Activated naive CD8-positive, alpha-beta T cell treated with anti-CD3 and anti-CD28 coated beads, Interleukin-2, amount 10 ng/mL, durations not matched to agents 7 days and 5 days (primary cell): ENCODE measurements at regions not wholly inside any gene's neighbourhood (a gene's known extent, or its start where the extent isn't known, plus 50 kb on each side); places are given as distances from the start of the nearest gene placed in this dataset.

Experiments
- ATAC-seq: fragments of 150-1000 bp; cut with Tn5 transposase; one replicate; pipeline ENCODE4 v1.10.0; 2021; ENCODE audit warnings: low read depth, moderate library complexity
- POLR2A ChIA-PET: fragments of 350-600 bp; sonication (Branson Sonifier 250); formaldehyde crosslinking; loops from one replicate; lab custom pipeline; 2021; ENCODE audit warnings: antibody characterized with exemption; lab: Charles Lee
- DNase-seq: peaks from one replicate; pipeline ENCODE4 v3.0.0; 2021
- H3K27ac Mint-ChIP-seq: one replicate; pipeline ENCODE4 v1.8.0; 2022; ENCODE audit warnings: mild to moderate bottlenecking, mixed read lengths
- H3K27me3 Mint-ChIP-seq: one replicate; pipeline ENCODE4 v1.8.0; 2022; ENCODE audit warnings: mild to moderate bottlenecking, moderate library complexity, mixed read lengths
- H3K36me3 Mint-ChIP-seq: one replicate; pipeline ENCODE4 v1.8.0; 2021; ENCODE audit warnings: mild to moderate bottlenecking, mixed read lengths
- H3K4me1 Mint-ChIP-seq: one replicate; pipeline ENCODE4 v1.8.0; 2021; ENCODE audit warnings: mixed read lengths
- H3K4me3 Mint-ChIP-seq: one replicate; pipeline ENCODE4 v1.8.0; 2022; ENCODE audit warnings: mild to moderate bottlenecking, moderate library complexity, mixed read lengths
- H3K9me3 Mint-ChIP-seq: one replicate; pipeline ENCODE4 v1.8.0; 2021; ENCODE audit warnings: mixed read lengths

GRCh38 chr2:204258890-204259289 is 286.4 kb upstream of the PARD3B start:
- POLR2A ChIA-PET: no interaction called here
- ATAC-seq: no peak
- Mint-ChIP-seq H3K36me3 (no peaks in the 10 kb centered on the region), H3K9me3 (no peaks in the 10 kb centered on the region), H3K27ac (no peak overlapping the region), H3K4me3 (no peak overlapping the region), H3K4me1 (peaks cover 6% of the 10 kb centered on the region), H3K27me3 (peaks cover 36% of the 10 kb centered on the region)
- DNase-seq: no peak

DNA sequence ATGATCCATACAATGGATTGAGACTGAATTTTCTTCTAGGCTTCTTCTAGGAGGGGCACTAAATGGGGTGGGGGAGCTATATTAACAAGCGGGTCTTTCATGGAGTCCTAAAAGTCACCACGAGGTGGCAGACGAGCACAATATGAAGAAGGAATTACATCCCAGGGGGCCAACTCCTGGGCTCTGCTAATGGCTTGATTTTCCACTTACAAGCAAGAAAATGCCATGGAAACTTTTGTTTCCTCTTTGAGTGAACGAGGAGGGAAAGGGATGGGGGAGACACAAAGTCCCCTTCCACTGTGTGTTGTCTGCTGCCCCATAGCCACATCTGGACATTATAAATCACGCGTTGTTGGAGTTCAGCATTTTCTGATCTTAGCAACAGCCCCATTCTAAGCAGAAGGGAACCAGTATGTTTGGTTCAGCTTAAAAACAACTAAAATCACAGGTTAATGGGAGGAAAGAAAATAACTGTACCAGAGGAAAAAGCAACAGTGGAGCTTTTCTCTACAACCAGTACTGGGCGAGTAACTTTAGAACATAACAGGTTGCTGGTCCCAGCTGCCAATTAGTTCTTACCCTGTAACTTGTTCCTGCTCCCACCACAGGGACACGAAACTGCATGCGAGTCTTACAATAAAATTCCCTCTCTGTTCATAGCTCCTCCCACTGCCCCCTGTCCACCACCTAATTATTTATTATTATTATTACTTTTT is 285.0 kb upstream of the PARD3B start:
- no peaks in the 10 kb centered on the region for H3K9me3 Mint-ChIP-seq
- DNase-seq (no peak), ATAC-seq (peak; percentile 45)
- H3K4me1 Mint-ChIP-seq: peaks cover 6% of the 10 kb centered on the region
- H3K4me3 Mint-ChIP-seq: no peak overlapping the region
- no peak overlapping the region for H3K27ac Mint-ChIP-seq
- peaks cover 48% of the 10 kb centered on the region for H3K27me3 Mint-ChIP-seq
- POLR2A ChIA-PET: no interaction called here
- no peaks in the 10 kb centered on the region for H3K36me3 Mint-ChIP-seq

- POLR2A ChIA-PET: no interaction called here
- ATAC-seq: no peak
- no peak for DNase-seq
- Mint-ChIP-seq H3K27ac (no peak overlapping the region), H3K36me3 (no peaks in the 10 kb centered on the region), H3K27me3 (peaks cover 43% of the 10 kb centered on the region), H3K4me3 (no peak overlapping the region), H3K4me1 (peaks cover 6% of the 10 kb centered on the region), H3K9me3 (no peaks in the 10 kb centered on the region)
Measured at GRCh38 chr2:204260901-204261300, 284.4 kb upstream of the PARD3B start.

GRCh38 chr2:204261846-204262245 is 283.4 kb upstream of the PARD3B start:
- ATAC-seq (no peak), DNase-seq (no peak)
- Mint-ChIP-seq H3K4me1 (peaks cover 4% of the 10 kb centered on the region), H3K27me3 (peaks cover 45% of the 10 kb centered on the region), H3K9me3 (no peaks in the 10 kb centered on the region), H3K27ac (no peak overlapping the region), H3K4me3 (no peak overlapping the region), H3K36me3 (no peaks in the 10 kb centered on the region)
- POLR2A ChIA-PET: no interaction called here

- Mint-ChIP-seq H3K27ac (no peak overlapping the region), H3K4me1 (no peaks in the 10 kb centered on the region), H3K27me3 (peaks cover 43% of the 10 kb centered on the region), H3K9me3 (no peaks in the 10 kb centered on the region), H3K36me3 (no peaks in the 10 kb centered on the region), H3K4me3 (no peak overlapping the region)
- DNase-seq (no peak), ATAC-seq (no peak)
- POLR2A ChIA-PET: no interaction called here
Measured at GRCh38 chr2:204264085-204264553, 281.2 kb upstream of the PARD3B start.

GRCh38 chr2:204264621-204265140 is 280.6 kb upstream of the PARD3B start:
- DNase-seq (no peak), ATAC-seq (no peak)
- H3K4me3 Mint-ChIP-seq: no peak overlapping the region
- H3K9me3 Mint-ChIP-seq: no peaks in the 10 kb centered on the region
- no peak overlapping the region for H3K27ac Mint-ChIP-seq
- POLR2A ChIA-PET: no interaction called here
- H3K27me3 Mint-ChIP-seq: peaks cover 45% of the 10 kb centered on the region
- no peaks in the 10 kb centered on the region for H3K4me1 Mint-ChIP-seq
- no peaks in the 10 kb centered on the region for H3K36me3 Mint-ChIP-seq

- POLR2A ChIA-PET: no interaction called here
- no peaks in the 10 kb centered on the region for H3K36me3 Mint-ChIP-seq
- ATAC-seq: no peak
- no peaks in the 10 kb centered on the region for H3K4me1 Mint-ChIP-seq
- H3K27me3 Mint-ChIP-seq: peaks cover 48% of the 10 kb centered on the region
- no peak overlapping the region for H3K4me3 Mint-ChIP-seq
- no peak overlapping the region for H3K27ac Mint-ChIP-seq
- H3K9me3 Mint-ChIP-seq: peaks cover under 1% of the 10 kb centered on the region
- no peak for DNase-seq
Measured at GRCh38 chr2:204265681-204266181, 279.5 kb upstream of the PARD3B start.

GRCh38 chr2:204268458-204268857 is 276.8 kb upstream of the PARD3B start:
- POLR2A ChIA-PET: no interaction called here

DNA sequence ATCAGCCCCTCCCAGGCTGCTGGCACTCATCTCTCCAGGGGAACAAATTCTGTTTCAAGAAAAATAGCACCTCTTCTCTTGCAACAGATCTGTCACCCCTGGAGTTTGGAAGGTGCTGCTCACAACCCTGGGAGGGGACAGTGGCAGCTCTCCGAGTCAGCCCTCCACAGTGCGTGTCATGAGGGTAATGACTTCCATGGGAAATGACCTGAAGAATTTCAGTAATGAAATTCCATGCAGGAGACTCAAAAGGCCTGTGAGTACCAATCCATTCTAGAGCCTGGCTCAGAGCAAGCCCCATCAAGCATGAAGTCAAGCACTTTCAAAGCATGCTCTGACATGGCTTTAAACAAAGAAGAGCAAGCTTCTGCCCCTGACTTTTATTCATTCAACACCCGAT is 276.3 kb upstream of the PARD3B start:
- no peaks in the 10 kb centered on the region for H3K4me1 Mint-ChIP-seq
- H3K27me3 Mint-ChIP-seq: peaks cover 36% of the 10 kb centered on the region
- ATAC-seq (no peak), DNase-seq (no peak)
- H3K36me3 Mint-ChIP-seq: no peaks in the 10 kb centered on the region
- no peak overlapping the region for H3K27ac Mint-ChIP-seq
- POLR2A ChIA-PET: no interaction called here
- H3K4me3 Mint-ChIP-seq: no peak overlapping the region
- peaks cover 3% of the 10 kb centered on the region for H3K9me3 Mint-ChIP-seq

More at GRCh38 chr2:204268458-204268857, 276.8 kb upstream of the PARD3B start:
- H3K9me3 Mint-ChIP-seq: peaks cover 3% of the 10 kb centered on the region
- no peak overlapping the region for H3K27ac Mint-ChIP-seq
- ATAC-seq: no peak
- DNase-seq: no peak
- H3K36me3 Mint-ChIP-seq: no peaks in the 10 kb centered on the region
- no peaks in the 10 kb centered on the region for H3K4me1 Mint-ChIP-seq
- H3K27me3 Mint-ChIP-seq: peaks cover 38% of the 10 kb centered on the region
- H3K4me3 Mint-ChIP-seq: no peak overlapping the region

DNA sequence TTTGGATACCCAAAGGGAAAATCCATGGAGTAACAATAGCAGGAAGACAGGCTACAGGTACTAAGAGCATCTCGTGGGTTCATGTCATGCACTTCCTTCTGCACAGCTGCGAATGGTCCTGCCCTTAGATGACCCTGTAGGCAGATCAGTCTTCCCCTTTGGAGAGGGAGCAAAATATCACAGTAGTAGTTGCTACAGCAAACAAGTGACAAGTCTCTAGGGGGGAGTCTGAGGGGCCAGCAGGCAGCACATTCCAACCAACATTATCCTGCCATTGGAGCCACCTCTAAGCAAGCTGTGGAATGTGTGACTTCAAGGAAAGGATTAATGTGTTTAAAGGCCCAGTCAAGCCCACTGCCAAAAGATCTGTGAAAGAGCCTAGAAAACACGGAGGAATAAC is 273.2 kb upstream of the PARD3B start:
- DNase-seq: no peak
- Mint-ChIP-seq H3K4me1 (no peaks in the 10 kb centered on the region), H3K4me3 (no peak overlapping the region), H3K27me3 (peaks cover 24% of the 10 kb centered on the region), H3K36me3 (no peaks in the 10 kb centered on the region), H3K9me3 (peaks cover 3% of the 10 kb centered on the region), H3K27ac (no peak overlapping the region)
- no peak for ATAC-seq
- POLR2A ChIA-PET: no interaction called here

DNA sequence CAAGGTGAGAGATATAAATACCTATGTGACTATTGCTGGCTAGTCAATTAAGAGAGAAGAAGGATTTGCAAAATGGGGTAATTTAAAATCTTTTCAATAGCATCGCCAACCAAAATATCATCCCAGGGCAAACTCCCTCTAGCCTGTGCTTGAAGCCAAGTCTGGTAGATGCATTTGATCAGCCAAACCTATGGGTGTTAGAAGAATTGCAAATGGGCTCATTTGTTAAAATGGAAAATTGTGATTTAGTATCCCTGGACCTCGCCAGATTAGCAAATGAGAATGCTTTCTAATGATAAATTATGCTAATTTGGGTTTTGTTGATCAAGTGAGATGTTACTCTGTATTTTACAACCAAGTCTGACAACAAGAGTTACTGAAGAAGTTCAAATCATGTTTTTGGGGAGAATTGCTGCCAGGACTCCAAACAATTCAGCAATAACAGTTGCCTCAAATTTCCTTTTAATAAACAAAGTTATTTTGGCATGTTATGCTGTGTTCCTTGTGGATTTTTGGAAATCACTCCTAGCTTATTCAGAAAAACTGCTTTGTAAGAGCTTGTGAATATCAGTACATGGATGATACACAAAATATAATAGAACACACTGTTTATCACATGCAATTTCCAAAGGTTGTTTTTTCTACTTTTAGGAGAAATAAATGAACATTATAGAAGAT is 272.5 kb upstream of the PARD3B start:
- H3K27me3 Mint-ChIP-seq: peaks cover 30% of the 10 kb centered on the region

DNA sequence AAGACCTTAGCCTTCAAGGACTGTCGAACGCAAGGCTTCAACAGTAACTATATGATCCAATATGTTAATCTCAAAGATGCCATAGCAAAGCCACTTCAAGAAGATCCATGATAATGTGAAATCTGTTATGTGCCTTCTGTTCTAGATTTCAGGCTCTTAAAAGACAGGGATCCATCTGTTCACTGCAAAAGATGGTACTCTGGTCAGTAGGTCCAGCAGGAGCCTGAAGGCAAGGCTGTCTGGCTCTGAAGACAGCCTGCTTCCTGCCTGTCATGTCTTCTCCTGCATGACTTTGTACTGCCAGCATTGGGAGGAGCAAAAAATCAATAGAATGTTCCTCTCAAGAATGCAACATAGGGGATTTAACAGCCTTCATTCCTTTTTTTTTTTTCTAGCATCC is 270.8 kb upstream of the PARD3B start:
- no peak for ATAC-seq
- no peak overlapping the region for H3K27ac Mint-ChIP-seq
- POLR2A ChIA-PET: no interaction called here
- no peaks in the 10 kb centered on the region for H3K4me1 Mint-ChIP-seq
- peaks cover 28% of the 10 kb centered on the region for H3K27me3 Mint-ChIP-seq
- peaks cover 3% of the 10 kb centered on the region for H3K9me3 Mint-ChIP-seq
- no peak for DNase-seq
- H3K4me3 Mint-ChIP-seq: no peak overlapping the region
- no peaks in the 10 kb centered on the region for H3K36me3 Mint-ChIP-seq

More for the DNA sequence above, 272.5 kb upstream of the PARD3B start:
- H3K9me3 Mint-ChIP-seq: peaks cover 3% of the 10 kb centered on the region
- H3K27ac Mint-ChIP-seq: no peak overlapping the region
- no peak for ATAC-seq
- no peaks in the 10 kb centered on the region for H3K36me3 Mint-ChIP-seq
- H3K4me3 Mint-ChIP-seq: no peak overlapping the region
- H3K4me1 Mint-ChIP-seq: no peaks in the 10 kb centered on the region
- POLR2A ChIA-PET: no interaction called here
- no peak for DNase-seq

GRCh38 chr2:204274991-204275390 is 270.3 kb upstream of the PARD3B start:
- Mint-ChIP-seq H3K4me3 (no peak overlapping the region), H3K9me3 (peaks cover 3% of the 10 kb centered on the region), H3K4me1 (no peaks in the 10 kb centered on the region), H3K27me3 (peaks cover 30% of the 10 kb centered on the region), H3K36me3 (no peaks in the 10 kb centered on the region), H3K27ac (no peak overlapping the region)
- DNase-seq: no peak
- POLR2A ChIA-PET: no interaction called here
- no peak for ATAC-seq

- Mint-ChIP-seq H3K4me1 (no peaks in the 10 kb centered on the region), H3K27me3 (peaks cover 33% of the 10 kb centered on the region), H3K9me3 (no peaks in the 10 kb centered on the region), H3K27ac (no peak overlapping the region), H3K4me3 (no peak overlapping the region), H3K36me3 (no peaks in the 10 kb centered on the region)
- POLR2A ChIA-PET: no interaction called here
- ATAC-seq (no peak), DNase-seq (no peak)
Measured at GRCh38 chr2:204277226-204277625, 268.0 kb upstream of the PARD3B start.
